ENCODE measurements at regions not wholly inside any gene's neighbourhood (a gene's known extent, or its start where the extent isn't known, plus 50 kb on each side); places are given as distances from the start of the nearest gene placed in this dataset.

- no peak for TF ChIP-seq POLR2A (IDR thresholded peaks at IDR 0.05; ENCODE audit: low read depth, low read length)
- no peak for TF ChIP-seq TAF1 (IDR thresholded peaks at IDR 0.05; ENCODE audit: low read depth, low read length)
- no peak for TF ChIP-seq POLR2AphosphoS5 (IDR thresholded peaks at IDR 0.05; ENCODE audit: low read depth, low read length)
- no peak for TF ChIP-seq SPI1 (IDR thresholded peaks at IDR 0.05; ENCODE audit: low read depth, low read length)
- no peak for TF ChIP-seq POU2F2 (IDR thresholded peaks at IDR 0.05; ENCODE audit: low read depth, low read length)
Observed at GRCh38 chr22:49237279-49237678, 590.4 kb downstream of the BRD1 start.

All from GM12891 (cell line).